WTC11 (cell line): ENCODE measurements at regions not wholly inside any gene's neighbourhood (a gene's known extent, or its start where the extent isn't known, plus 50 kb on each side); places are given as distances from the start of the nearest gene placed in this dataset.

Experiments
- ELF4 ChIP-seq: sonication (generic); formaldehyde crosslinking; IDR thresholded peaks from 2 replicates; pipeline ENCODE4 v1.8.1; 2022; ENCODE audit warnings: low read depth, mild to moderate bottlenecking, moderate library complexity, missing genetic modification reagents
- JUN ChIP-seq: sonication (generic); formaldehyde crosslinking; IDR thresholded peaks from 2 replicates; pipeline ENCODE4 v1.8.0; 2023; ENCODE audit warnings: mild to moderate bottlenecking, missing genetic modification reagents
- NR1H2 ChIP-seq: sonication (generic); formaldehyde crosslinking; IDR thresholded peaks from 2 replicates; pipeline ENCODE4 v1.9.0; 2021; ENCODE audit warnings: mild to moderate bottlenecking, moderate library complexity, missing genetic modification reagents
- SP1 ChIP-seq: sonication (generic); formaldehyde crosslinking; conservative IDR thresholded peaks from 2 replicates; pipeline ENCODE4 v1.8.1; 2022; ENCODE audit warnings: missing genetic modification reagents
- ZNF138 ChIP-seq: sonication (generic); formaldehyde crosslinking; conservative IDR thresholded peaks from 2 replicates; pipeline ENCODE4 v1.8.1; 2022; ENCODE audit warnings: mild to moderate bottlenecking, moderate library complexity, missing genetic modification reagents
- TF ChIP-seq, protein P1 (sequence below): fragments of 200-600 bp; IDR thresholded peaks from 2 replicates; pipeline ENCODE4 v1.8.0; 2022; ENCODE audit warnings: antibody characterized with exemption
- TF ChIP-seq, protein P2 (sequence below): sonication (generic); formaldehyde crosslinking; IDR thresholded peaks from 2 replicates; pipeline ENCODE4 v1.8.0; 2023; ENCODE audit warnings: missing genetic modification reagents
- TF ChIP-seq, protein P3 (sequence below): sonication (generic); formaldehyde crosslinking; IDR thresholded peaks from 2 replicates; pipeline ENCODE4 v1.8.0; 2022; ENCODE audit warnings: mild to moderate bottlenecking, missing genetic modification reagents

DNA sequence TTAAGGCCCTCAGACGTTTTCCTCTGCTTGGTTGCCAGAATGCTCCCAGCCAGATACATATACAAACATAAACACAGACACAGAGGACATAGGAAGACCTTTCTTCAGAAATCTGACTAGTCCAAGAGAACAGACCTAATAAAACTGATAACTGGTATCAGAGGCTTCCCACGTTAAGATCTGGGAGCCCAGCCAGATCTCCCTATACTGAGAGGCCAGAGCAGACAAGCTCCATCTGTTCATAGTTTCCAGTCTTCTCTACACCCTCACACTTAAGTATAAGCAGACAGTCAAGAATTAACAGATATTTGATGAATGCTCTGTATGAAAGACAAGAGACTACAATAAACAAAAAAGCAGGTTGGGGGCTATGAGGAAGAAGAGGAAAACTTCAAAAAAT, 240.5 kb upstream of the CHAC2 start:
- TF ChIP-seq, protein P1, sequence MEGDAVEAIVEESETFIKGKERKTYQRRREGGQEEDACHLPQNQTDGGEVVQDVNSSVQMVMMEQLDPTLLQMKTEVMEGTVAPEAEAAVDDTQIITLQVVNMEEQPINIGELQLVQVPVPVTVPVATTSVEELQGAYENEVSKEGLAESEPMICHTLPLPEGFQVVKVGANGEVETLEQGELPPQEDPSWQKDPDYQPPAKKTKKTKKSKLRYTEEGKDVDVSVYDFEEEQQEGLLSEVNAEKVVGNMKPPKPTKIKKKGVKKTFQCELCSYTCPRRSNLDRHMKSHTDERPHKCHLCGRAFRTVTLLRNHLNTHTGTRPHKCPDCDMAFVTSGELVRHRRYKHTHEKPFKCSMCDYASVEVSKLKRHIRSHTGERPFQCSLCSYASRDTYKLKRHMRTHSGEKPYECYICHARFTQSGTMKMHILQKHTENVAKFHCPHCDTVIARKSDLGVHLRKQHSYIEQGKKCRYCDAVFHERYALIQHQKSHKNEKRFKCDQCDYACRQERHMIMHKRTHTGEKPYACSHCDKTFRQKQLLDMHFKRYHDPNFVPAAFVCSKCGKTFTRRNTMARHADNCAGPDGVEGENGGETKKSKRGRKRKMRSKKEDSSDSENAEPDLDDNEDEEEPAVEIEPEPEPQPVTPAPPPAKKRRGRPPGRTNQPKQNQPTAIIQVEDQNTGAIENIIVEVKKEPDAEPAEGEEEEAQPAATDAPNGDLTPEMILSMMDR: no peak
- TF ChIP-seq, protein P2, sequence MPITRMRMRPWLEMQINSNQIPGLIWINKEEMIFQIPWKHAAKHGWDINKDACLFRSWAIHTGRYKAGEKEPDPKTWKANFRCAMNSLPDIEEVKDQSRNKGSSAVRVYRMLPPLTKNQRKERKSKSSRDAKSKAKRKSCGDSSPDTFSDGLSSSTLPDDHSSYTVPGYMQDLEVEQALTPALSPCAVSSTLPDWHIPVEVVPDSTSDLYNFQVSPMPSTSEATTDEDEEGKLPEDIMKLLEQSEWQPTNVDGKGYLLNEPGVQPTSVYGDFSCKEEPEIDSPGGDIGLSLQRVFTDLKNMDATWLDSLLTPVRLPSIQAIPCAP (CRISPR knock-in tag): no peak
- TF ChIP-seq JUN: no peak
- no peak for TF ChIP-seq ZNF138
- TF ChIP-seq ELF4 (CRISPR knock-in tag): no peak
- TF ChIP-seq, protein P3, sequence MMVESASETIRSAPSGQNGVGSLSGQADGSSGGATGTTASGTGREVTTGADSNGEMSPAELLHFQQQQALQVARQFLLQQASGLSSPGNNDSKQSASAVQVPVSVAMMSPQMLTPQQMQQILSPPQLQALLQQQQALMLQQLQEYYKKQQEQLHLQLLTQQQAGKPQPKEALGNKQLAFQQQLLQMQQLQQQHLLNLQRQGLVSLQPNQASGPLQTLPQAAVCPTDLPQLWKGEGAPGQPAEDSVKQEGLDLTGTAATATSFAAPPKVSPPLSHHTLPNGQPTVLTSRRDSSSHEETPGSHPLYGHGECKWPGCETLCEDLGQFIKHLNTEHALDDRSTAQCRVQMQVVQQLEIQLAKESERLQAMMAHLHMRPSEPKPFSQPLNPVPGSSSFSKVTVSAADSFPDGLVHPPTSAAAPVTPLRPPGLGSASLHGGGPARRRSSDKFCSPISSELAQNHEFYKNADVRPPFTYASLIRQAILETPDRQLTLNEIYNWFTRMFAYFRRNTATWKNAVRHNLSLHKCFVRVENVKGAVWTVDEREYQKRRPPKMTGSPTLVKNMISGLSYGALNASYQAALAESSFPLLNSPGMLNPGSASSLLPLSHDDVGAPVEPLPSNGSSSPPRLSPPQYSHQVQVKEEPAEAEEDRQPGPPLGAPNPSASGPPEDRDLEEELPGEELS: no peak
- no peak for TF ChIP-seq SP1 (CRISPR knock-in tag)
- TF ChIP-seq NR1H2 (CRISPR knock-in tag): no peak
